ENCODE measurements at regions not wholly inside any gene's neighbourhood (a gene's known extent, or its start where the extent isn't known, plus 50 kb on each side); places are given as distances from the start of the nearest gene placed in this dataset.
"Not testable (repeated sequence)": the region's sequence is repeated elsewhere in the genome, so short reads cannot be mapped to it uniquely, and the experiment has no call there.

GRCh38 chr22:22193462-22193861 lies 51.1 kb upstream of the VPREB1 start:
- TF ChIP-seq CTCF, POLR2A (IDR thresholded peaks at IDR 0.05): not testable (repeated sequence)

Measured in Peyer's patch (tissue), 4 donors.